ENCODE measurements at regions not wholly inside any gene's neighbourhood (a gene's known extent, or its start where the extent isn't known, plus 50 kb on each side); places are given as distances from the start of the nearest gene placed in this dataset.

DNA sequence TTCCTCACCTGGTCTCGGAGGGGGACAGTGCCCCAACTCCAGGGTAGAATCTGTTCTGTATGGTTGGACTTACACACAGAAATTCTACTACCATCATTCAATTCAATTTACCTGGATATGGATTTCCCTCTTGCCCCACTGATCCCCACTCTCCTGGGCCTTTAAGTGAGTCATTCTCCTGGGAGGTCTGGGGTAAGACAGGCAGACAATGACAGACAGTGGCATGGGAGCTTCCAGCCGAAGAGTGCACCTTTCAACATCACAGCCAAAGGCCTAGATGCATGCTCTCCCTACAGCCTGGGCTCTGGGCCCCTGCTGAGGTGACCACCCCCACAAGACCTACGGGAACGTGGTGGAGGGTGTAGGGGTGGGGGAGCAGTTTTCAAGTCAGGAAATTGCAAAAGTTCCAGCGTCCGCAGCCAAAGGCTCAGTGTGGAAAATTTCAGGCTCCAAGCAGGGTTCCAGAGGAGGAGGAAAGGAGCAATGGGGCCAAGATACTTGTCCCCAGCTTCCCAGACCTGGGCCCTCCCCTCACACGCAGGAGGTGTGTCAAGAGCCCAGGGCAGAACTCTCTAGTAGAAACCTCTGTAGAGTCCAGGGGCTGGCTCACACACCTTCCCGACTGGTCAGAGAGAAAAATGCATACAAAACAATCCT is 296.4 kb downstream of the CYP26B1 start:
- TF ChIP-seq, protein P1, sequence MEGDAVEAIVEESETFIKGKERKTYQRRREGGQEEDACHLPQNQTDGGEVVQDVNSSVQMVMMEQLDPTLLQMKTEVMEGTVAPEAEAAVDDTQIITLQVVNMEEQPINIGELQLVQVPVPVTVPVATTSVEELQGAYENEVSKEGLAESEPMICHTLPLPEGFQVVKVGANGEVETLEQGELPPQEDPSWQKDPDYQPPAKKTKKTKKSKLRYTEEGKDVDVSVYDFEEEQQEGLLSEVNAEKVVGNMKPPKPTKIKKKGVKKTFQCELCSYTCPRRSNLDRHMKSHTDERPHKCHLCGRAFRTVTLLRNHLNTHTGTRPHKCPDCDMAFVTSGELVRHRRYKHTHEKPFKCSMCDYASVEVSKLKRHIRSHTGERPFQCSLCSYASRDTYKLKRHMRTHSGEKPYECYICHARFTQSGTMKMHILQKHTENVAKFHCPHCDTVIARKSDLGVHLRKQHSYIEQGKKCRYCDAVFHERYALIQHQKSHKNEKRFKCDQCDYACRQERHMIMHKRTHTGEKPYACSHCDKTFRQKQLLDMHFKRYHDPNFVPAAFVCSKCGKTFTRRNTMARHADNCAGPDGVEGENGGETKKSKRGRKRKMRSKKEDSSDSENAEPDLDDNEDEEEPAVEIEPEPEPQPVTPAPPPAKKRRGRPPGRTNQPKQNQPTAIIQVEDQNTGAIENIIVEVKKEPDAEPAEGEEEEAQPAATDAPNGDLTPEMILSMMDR (IDR thresholded peaks at IDR 0.05; ENCODE audit: low read length, missing control alignments), result no peak
- H3K4me3 ChIP-seq (replicated peaks; ENCODE audit: low read depth, low read length), result no peak overlapping the region
- DNase-seq (ENCODE audit: low read depth), result peak; percentile 31

DNA sequence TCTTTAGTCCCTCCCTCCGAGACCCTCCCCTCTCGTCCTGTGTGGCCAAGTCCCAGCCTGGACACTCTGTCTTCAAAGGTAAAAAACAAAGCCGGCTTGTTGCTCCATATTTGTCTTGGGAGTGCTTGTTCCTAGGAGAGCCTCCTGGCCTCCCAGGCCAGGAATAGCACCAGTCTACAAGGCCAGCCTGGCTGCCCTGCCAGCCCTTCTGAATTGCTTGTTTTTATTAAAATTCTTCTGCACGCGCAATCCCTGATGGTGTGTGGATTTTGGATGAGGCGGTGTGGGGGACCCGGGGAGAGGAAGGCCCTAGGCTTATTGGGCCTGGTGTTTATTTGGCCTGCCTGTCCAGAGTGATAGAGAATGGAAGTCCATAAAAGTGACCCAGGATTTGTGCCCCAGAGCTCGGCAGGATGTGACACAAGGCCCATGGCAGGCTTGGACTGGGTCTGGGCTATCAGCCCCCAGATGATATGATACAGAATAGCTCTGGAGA is 297.3 kb downstream of the CYP26B1 start:
- TF ChIP-seq, protein P1 (IDR thresholded peaks at IDR 0.05; ENCODE audit: low read length, missing control alignments), result no peak
- no peak overlapping the region for H3K4me3 ChIP-seq (replicated peaks; ENCODE audit: low read depth, low read length)
- DNase-seq (ENCODE audit: low read depth), result no peak

DNA sequence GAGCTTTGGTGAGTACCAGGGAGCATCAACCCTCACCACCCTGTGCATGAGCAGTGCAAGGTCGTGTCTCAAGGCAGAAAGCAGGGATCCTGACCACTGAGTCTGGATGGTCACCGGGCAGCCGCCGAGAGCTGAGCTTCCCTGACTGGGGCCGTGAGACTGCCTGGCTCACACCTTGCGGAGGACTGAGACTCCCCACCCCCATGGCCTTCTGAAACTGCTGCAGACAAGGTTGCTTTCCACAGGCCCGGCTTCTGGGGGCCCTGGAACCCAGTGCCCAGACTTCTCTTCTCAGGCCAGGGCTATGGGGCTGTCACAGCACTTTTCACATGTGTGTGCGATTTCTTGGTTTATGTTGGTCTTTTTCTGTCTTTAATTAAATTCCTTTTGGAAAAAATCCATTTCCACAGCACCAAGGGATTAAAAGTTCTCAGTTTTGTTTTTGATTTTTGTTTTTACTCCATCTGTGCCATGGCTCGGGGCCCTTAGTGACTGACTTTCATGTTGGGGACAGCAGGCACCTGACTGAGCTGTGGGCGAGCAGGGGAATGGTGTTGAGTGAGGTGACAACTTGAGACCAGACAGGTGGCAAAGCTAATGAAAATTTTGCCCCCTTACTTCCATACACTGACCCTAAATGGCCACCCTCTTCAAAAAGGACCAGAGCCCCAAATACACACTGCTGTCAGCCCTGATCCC is 297.9 kb downstream of the CYP26B1 start:
- DNase-seq (ENCODE audit: low read depth), result no peak
- no peak overlapping the region for H3K4me3 ChIP-seq (replicated peaks; ENCODE audit: low read depth, low read length)
- TF ChIP-seq, protein P1 (IDR thresholded peaks at IDR 0.05; ENCODE audit: low read length, missing control alignments), result no peak

DNA sequence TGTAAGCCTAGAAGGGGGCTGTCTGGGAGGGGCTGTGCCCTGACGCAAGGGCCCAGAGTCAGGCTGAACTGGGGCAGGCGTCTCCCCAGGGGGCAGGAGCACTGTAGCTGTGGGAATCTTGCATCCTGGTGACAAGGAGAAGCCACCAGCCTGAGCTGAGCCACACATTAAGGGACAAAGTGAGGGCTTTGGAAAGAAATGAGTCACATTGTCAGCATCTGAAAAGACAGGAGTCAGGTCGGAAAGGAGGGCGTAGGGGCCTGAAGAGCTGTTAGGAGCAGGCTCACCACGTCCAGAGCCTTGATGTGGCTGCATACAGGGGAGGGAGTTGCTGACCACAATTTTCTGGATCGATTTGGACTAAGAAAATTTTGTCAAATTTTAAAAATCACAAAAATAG is 298.6 kb downstream of the CYP26B1 start:
- DNase-seq (ENCODE audit: low read depth), result no peak
- TF ChIP-seq, protein P1 (IDR thresholded peaks at IDR 0.05; ENCODE audit: low read length, missing control alignments), result no peak

DNA sequence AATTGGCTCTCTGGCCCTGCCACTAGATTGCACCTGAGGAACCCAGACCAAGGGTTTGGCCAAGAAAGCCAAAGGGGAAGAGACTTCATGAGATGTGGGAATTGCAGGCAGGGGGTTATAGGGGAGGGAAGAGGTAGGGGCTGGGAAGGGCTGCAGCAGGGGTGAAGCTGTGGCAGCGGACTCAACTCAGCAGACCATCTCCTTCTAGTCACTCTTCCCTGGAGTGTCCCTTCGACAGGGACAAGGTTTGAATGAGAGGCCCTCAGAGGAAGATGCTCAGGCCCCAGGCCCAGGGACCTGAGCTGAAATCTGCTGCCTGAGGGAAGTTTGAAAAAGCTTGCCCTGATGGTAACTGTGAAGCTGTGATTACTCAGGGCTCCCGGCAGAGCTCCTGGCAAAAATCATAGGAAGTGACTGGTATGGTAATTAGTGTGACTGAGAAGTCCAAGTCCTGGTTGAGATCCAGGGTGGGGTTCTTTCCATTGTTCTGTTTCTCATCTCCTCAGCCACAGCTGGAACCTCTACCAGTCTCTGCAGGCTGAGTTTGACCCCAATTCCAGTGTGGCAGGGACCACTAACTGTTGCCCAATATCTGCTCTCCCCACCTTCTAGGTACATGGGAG is 300.9 kb downstream of the CYP26B1 start:
- H3K4me3 ChIP-seq (replicated peaks; ENCODE audit: low read depth, low read length), result no peak overlapping the region
- peak; percentile 53 for DNase-seq (ENCODE audit: low read depth)
- TF ChIP-seq, protein P1 (IDR thresholded peaks at IDR 0.05; ENCODE audit: low read length, missing control alignments), result no peak

More for the DNA sequence above, 298.6 kb downstream of the CYP26B1 start:
- no peak overlapping the region for H3K4me3 ChIP-seq (replicated peaks; ENCODE audit: low read depth, low read length)

DNA sequence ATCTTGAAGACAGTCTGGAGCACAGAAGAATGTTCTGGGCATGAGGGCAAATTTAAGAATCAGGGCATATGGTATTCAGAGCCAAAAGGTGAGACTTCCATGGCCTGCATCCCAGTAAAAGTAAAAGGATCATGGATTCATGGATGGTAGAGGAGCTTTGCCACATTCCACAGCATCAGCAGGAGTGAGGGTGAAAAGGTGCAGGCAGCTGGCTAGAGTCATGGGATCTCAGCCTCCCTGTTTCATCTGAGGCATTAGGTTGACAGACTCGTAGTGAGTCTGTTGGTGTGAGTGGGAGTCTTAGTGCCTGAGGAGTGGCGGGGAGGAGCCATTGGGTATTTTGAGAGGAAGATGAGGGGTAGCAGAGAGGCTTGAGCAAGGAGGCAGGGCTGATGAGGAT is 301.6 kb downstream of the CYP26B1 start:
- no peak for DNase-seq (ENCODE audit: low read depth)
- TF ChIP-seq, protein P1 (IDR thresholded peaks at IDR 0.05; ENCODE audit: low read length, missing control alignments), result no peak

More for the DNA sequence above, 301.6 kb downstream of the CYP26B1 start:
- no peak overlapping the region for H3K4me3 ChIP-seq (replicated peaks; ENCODE audit: low read depth, low read length)
